KBM-7 (cell line): ENCODE measurements at regions not wholly inside any gene's neighbourhood (a gene's known extent, or its start where the extent isn't known, plus 50 kb on each side); places are given as distances from the start of the nearest gene placed in this dataset.

ENCODE experiments used
- DNase-seq: peaks from one replicate; pipeline ENCODE4 v3.0.0-alpha.2; 2015
- in situ Hi-C: fragments of 300-500 bp; cut with MboI; formaldehyde crosslinking; loops from 2 replicates; pipeline ENCODE4 v1.14.3; 2020; ENCODE audit warnings: low sequenced_read_pairs, low pct_unique_long_range_greater_than_20kb, mixed read lengths

- DNase-seq = no peak
- in situ Hi-C loops = no loop called here
Observed at GRCh38 chr4:45663003-45663402, 460.9 kb downstream of the GABRG1 start.

GRCh38 chr4:45661893-45662292, 462.0 kb downstream of the GABRG1 start:
- no peak for DNase-seq
- in situ Hi-C loops = no loop called here

GRCh38 chr4:45650545-45650944, 473.3 kb downstream of the GABRG1 start:
- no peak for DNase-seq
- in situ Hi-C loops = no loop called here

- in situ Hi-C loops = no loop called here
- no peak for DNase-seq
Observed at GRCh38 chr4:45648846-45649245, 475.0 kb downstream of the GABRG1 start.

- DNase-seq = no peak
- in situ Hi-C loops = no loop called here
Observed at GRCh38 chr4:45647823-45648222, 476.0 kb downstream of the GABRG1 start.

GRCh38 chr4:45646885-45647590, 476.8 kb downstream of the GABRG1 start:
- no peak for DNase-seq
- in situ Hi-C loops = no loop called here

GRCh38 chr4:45640281-45640680, 483.6 kb downstream of the GABRG1 start:
- in situ Hi-C loops = no loop called here
- no peak for DNase-seq

GRCh38 chr4:45638641-45639040, 485.2 kb downstream of the GABRG1 start:
- DNase-seq = no peak
- in situ Hi-C loops = no loop called here

- no peak for DNase-seq
- in situ Hi-C loops = no loop called here
Observed at GRCh38 chr4:45636175-45636574, 487.7 kb downstream of the GABRG1 start.

- DNase-seq = no peak
- in situ Hi-C loops = no loop called here
Observed at GRCh38 chr4:45629717-45630116, 494.1 kb downstream of the GABRG1 start.

GRCh38 chr4:45621971-45622370, 501.9 kb downstream of the GABRG1 start:
- no peak for DNase-seq
- in situ Hi-C loops = no loop called here

- DNase-seq = no peak
- in situ Hi-C loops = no loop called here
Observed at GRCh38 chr4:45620808-45621207, 503.0 kb downstream of the GABRG1 start.

- no peak for DNase-seq
- in situ Hi-C loops = no loop called here
Observed at GRCh38 chr4:45596379-45597101, 527.3 kb downstream of the GABRG1 start.

GRCh38 chr4:45580334-45580733, 543.5 kb downstream of the GABRG1 start:
- no peak for DNase-seq
- in situ Hi-C loops = no loop called here

- in situ Hi-C loops = no loop called here
- no peak for DNase-seq
Observed at GRCh38 chr4:45578874-45579273, 545.0 kb downstream of the GABRG1 start.

- no peak for DNase-seq
- in situ Hi-C loops = no loop called here
Observed at GRCh38 chr4:45576275-45576674, 547.6 kb downstream of the GABRG1 start.

GRCh38 chr4:45569619-45570018, 554.2 kb downstream of the GABRG1 start:
- DNase-seq = no peak
- in situ Hi-C loops = no loop called here

GRCh38 chr4:45568694-45569093, 555.2 kb downstream of the GABRG1 start:
- DNase-seq = no peak
- in situ Hi-C loops = no loop called here

GRCh38 chr4:45566896-45567603, 556.8 kb downstream of the GABRG1 start:
- in situ Hi-C loops = no loop called here
- DNase-seq = no peak

GRCh38 chr4:45554423-45554822, 569.4 kb downstream of the GABRG1 start:
- DNase-seq = no peak
- in situ Hi-C loops = no loop called here
